ACC112 (cell line): ENCODE measurements at regions not wholly inside any gene's neighbourhood (a gene's known extent, or its start where the extent isn't known, plus 50 kb on each side); places are given as distances from the start of the nearest gene placed in this dataset.

Experiments
- H2AFZ ChIP-seq: fragments of 200-600 bp; sonication (generic); one replicate; pipeline ENCODE4 v1.6.0; 2017; ENCODE audit warnings: antibody characterized with exemption, low read length; ENCODE audit not compliant: unreplicated experiment
- H3K27ac ChIP-seq: fragments of 200-600 bp; sonication (generic); 2 replicates; pipeline ENCODE4 v1.5.1; 2014; ENCODE audit warnings: low read depth, mild to moderate bottlenecking, antibody characterized with exemption, low read length, moderate library complexity
- H3K27me3 ChIP-seq: fragments of 200-600 bp; sonication (generic); 2 replicates; pipeline ENCODE4 v1.6.1; 2014; ENCODE audit warnings: mild to moderate bottlenecking, antibody characterized with exemption, low read length, moderate library complexity, mixed read lengths; ENCODE audit not compliant: insufficient read depth
- H3K36me3 ChIP-seq: fragments of 200-600 bp; sonication (generic); 2 replicates; pipeline ENCODE4 v1.6.1; 2016; ENCODE audit warnings: mild to moderate bottlenecking, antibody characterized with exemption, low read length, moderate library complexity, mixed read lengths; ENCODE audit not compliant: insufficient read depth
- H3K4me1 ChIP-seq: fragments of 200-600 bp; sonication (generic); one replicate; pipeline ENCODE4 v1.6.1; 2016; ENCODE audit warnings: low read length, mixed read lengths; ENCODE audit not compliant: insufficient read depth, unreplicated experiment, control insufficient read depth
- H3K4me3 ChIP-seq: fragments of 200-600 bp; sonication (generic); 2 replicates; pipeline ENCODE4 v1.5.1; 2014; ENCODE audit warnings: mild to moderate bottlenecking, low read depth, low read length
- H3K79me2 ChIP-seq: fragments of 200-600 bp; sonication (generic); one replicate; pipeline ENCODE4 v1.6.0; 2016; ENCODE audit warnings: low read length; ENCODE audit not compliant: control insufficient read depth, unreplicated experiment, insufficient read depth

DNA sequence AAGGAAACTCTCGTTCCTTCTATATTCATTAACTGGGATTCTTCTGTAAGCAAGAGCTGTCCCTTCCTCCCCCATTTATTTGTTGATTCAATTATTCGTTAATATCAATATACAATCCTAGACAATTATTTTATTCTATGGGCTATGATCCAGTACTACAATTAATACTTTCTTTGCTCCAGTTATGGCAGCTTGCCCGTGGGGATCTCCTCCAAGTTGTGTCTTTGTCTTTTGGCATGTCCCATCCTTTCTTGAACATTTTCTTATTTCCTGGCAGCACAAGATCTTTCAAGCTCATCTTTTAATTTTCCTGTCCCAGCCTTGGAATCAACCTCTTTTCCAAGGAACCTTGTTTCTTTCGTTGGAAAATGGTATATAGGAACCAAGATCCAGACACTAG is 249.3 kb downstream of the GAS1 start:
- H3K4me3 ChIP-seq: no peak overlapping the region
- no peaks in the 10 kb centered on the region for H3K27me3 ChIP-seq
- no peak overlapping the region for H2AFZ ChIP-seq
- H3K79me2 ChIP-seq: no peaks in the 10 kb centered on the region
- H3K4me1 ChIP-seq: peaks cover 12% of the 10 kb centered on the region
- no peaks in the 10 kb centered on the region for H3K36me3 ChIP-seq
- no peak overlapping the region for H3K27ac ChIP-seq

DNA sequence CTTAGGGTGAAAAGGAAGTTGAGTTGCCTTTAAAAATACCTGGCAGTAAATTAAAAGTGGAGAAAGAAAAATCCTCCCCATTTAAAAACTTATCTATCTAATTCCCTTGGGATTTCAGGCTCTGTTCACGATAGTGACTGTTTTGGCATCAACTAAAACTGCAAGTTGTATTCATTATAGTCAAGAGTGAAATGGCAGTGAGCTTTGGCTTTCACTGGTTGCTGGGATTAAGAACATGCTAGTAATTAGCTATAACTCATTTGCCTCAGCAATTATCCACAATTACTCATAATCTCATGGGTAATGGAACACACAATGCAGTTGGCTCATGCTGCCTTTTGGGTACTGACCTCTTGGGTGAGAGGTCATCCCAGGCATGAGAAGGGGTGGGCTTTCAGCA is 250.1 kb downstream of the GAS1 start:
- no peaks in the 10 kb centered on the region for H3K79me2 ChIP-seq
- H2AFZ ChIP-seq: no peak overlapping the region
- peaks cover 12% of the 10 kb centered on the region for H3K4me1 ChIP-seq
- no peaks in the 10 kb centered on the region for H3K27me3 ChIP-seq
- no peak overlapping the region for H3K4me3 ChIP-seq
- H3K27ac ChIP-seq: no peak overlapping the region
- H3K36me3 ChIP-seq: no peaks in the 10 kb centered on the region

DNA sequence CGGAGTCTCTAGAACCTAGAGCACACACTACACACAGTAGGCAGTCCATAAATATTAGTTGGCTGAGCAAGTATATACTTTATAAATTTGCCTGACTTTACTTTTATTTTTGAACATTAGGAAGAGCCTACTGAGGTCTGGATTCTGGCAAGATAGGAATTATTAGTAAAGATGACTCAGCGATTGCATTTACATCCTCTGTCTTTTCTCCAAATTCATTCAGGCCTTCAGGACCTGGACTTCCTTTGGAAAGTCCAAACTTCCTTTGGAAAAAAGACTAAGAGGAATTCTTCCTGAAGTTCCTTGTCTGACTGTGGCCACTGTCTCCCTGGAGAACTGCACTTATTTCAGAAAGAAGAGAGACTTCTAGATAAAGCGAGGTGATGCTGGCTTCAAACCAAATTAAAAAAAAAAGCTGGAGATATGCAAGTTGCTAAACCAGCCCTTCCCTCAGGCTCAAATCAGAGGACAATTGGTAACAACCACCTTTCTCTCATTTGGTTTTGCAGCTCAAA is 251.3 kb downstream of the GAS1 start:
- no peaks in the 10 kb centered on the region for H3K36me3 ChIP-seq
- peak overlapping the region; percentile 79 for H2AFZ ChIP-seq

GRCh38 chr9:86690034-86690433 is 257.3 kb downstream of the GAS1 start:
- Histone ChIP-seq H3K4me3 (no peak overlapping the region), H3K36me3 (no peaks in the 10 kb centered on the region), H3K79me2 (no peaks in the 10 kb centered on the region), H3K27me3 (no peaks in the 10 kb centered on the region), H3K27ac (no peak overlapping the region), H3K4me1 (no peaks in the 10 kb centered on the region), H2AFZ (no peak overlapping the region)

More for the DNA sequence above, 251.3 kb downstream of the GAS1 start:
- Histone ChIP-seq H3K27me3 (no peaks in the 10 kb centered on the region), H3K27ac (peak overlapping the region; percentile 49), H3K79me2 (no peaks in the 10 kb centered on the region), H3K4me3 (no peak overlapping the region), H3K4me1 (peaks cover 12% of the 10 kb centered on the region)

DNA sequence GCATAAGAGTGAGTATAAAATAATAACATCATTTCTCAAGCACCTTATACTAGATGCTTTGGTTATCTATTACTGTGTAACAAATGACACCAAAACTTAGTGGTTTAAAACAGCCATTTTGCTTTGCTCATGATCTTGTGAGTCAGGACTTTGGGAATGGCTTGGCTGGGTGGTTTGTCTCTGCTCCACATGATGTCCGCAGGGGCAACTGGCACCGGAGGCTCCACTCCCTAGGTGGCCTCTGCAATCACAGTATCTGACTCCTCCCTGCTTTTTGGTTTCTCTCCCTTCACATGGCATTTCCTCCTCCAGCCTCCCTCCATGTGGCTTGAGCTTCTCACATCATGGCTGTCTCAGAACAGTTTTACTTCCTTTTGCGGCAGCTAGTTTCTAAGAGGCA is 259.5 kb downstream of the GAS1 start:
- no peak overlapping the region for H2AFZ ChIP-seq
- no peaks in the 10 kb centered on the region for H3K4me1 ChIP-seq
- H3K79me2 ChIP-seq: no peaks in the 10 kb centered on the region
- no peaks in the 10 kb centered on the region for H3K36me3 ChIP-seq
- no peak overlapping the region for H3K4me3 ChIP-seq
- H3K27ac ChIP-seq: no peak overlapping the region
- H3K27me3 ChIP-seq: no peaks in the 10 kb centered on the region

GRCh38 chr9:86685556-86685955 is 261.8 kb downstream of the GAS1 start:
- H3K36me3 ChIP-seq: no peaks in the 10 kb centered on the region
- H3K4me1 ChIP-seq: no peaks in the 10 kb centered on the region
- no peak overlapping the region for H2AFZ ChIP-seq
- H3K27me3 ChIP-seq: peaks cover 3% of the 10 kb centered on the region; the same call in 1 of the 2 replicates
- no peak overlapping the region for H3K4me3 ChIP-seq
- H3K79me2 ChIP-seq: no peaks in the 10 kb centered on the region
- no peak overlapping the region for H3K27ac ChIP-seq

GRCh38 chr9:86684148-86684547 is 263.2 kb downstream of the GAS1 start:
- Histone ChIP-seq H2AFZ (no peak overlapping the region), H3K36me3 (no peaks in the 10 kb centered on the region), H3K79me2 (no peaks in the 10 kb centered on the region), H3K27me3 (peaks cover 8% of the 10 kb centered on the region; the same call in 1 of the 2 replicates), H3K4me3 (no peak overlapping the region), H3K27ac (no peak overlapping the region), H3K4me1 (no peaks in the 10 kb centered on the region)

- no peak overlapping the region for H3K27ac ChIP-seq
- no peaks in the 10 kb centered on the region for H3K36me3 ChIP-seq
- H3K4me3 ChIP-seq: no peak overlapping the region
- H3K27me3 ChIP-seq: peaks cover 8% of the 10 kb centered on the region; the same call in 1 of the 2 replicates
- H3K79me2 ChIP-seq: no peaks in the 10 kb centered on the region
- H3K4me1 ChIP-seq: no peaks in the 10 kb centered on the region
- no peak overlapping the region for H2AFZ ChIP-seq
Observed at GRCh38 chr9:86682240-86682639, 265.1 kb downstream of the GAS1 start.

DNA sequence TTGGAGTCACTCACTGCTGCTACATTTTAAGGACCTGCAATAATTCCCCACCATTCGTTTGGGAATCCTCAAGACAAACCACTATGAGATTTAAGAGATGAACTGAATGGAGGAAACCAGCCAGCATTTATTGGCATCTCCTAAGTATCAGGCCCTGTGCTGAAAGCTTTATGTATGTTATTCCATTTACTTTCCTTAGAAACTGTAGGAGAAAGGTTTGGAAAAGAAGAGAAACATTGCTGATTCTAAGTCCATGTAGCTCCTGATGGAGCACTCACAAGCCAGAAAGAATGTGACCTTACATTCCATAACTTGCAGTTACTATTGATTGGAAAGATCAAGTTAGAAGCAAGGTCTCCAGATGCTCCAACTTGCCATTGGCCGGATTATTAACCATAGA is 267.4 kb downstream of the GAS1 start:
- no peaks in the 10 kb centered on the region for H3K4me1 ChIP-seq
- H3K27me3 ChIP-seq: peaks cover 8% of the 10 kb centered on the region; the same call in 1 of the 2 replicates
- no peak overlapping the region for H2AFZ ChIP-seq
- H3K27ac ChIP-seq: no peak overlapping the region
- H3K36me3 ChIP-seq: no peaks in the 10 kb centered on the region
- H3K79me2 ChIP-seq: no peaks in the 10 kb centered on the region
- no peak overlapping the region for H3K4me3 ChIP-seq

DNA sequence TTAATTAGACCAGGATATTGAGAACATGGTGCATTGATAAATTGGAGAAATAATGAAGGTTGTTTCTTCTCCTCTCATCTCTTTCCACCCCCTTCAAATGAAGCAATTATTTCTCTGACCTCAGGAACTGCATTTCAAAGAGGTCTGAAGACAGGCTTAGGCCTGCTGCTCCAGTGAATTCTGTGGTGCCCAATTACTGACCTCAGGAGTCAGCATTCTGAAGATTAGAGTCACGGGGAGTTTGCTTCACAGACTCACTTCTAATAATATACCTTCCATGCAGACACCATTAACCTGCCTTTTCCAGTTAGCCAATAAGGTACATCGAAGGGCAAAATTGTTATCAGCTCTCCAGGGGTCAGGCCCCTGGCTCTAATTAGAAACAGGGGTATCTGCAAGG is 270.9 kb downstream of the GAS1 start:
- Histone ChIP-seq H3K27me3 (peaks cover 32% of the 10 kb centered on the region), H2AFZ (no peak overlapping the region), H3K27ac (no peak overlapping the region), H3K4me1 (no peaks in the 10 kb centered on the region), H3K4me3 (no peak overlapping the region), H3K79me2 (no peaks in the 10 kb centered on the region), H3K36me3 (no peaks in the 10 kb centered on the region)

GRCh38 chr9:86675805-86676204 is 271.5 kb downstream of the GAS1 start:
- Histone ChIP-seq H3K4me1 (no peaks in the 10 kb centered on the region), H3K27ac (no peak overlapping the region), H3K4me3 (no peak overlapping the region), H2AFZ (no peak overlapping the region), H3K79me2 (no peaks in the 10 kb centered on the region), H3K27me3 (peaks cover 31% of the 10 kb centered on the region), H3K36me3 (no peaks in the 10 kb centered on the region)
